Brain microvascular endothelial cell (primary cell): ENCODE measurements at regions not wholly inside any gene's neighbourhood (a gene's known extent, or its start where the extent isn't known, plus 50 kb on each side); places are given as distances from the start of the nearest gene placed in this dataset.

Source experiments
- DNase-seq: peaks from one replicate; pipeline ENCODE4 v3.0.0-alpha.2; 2020
- H3K27ac ChIP-seq: fragments of 250-450 bp; sonication (Bioruptor Pico); 2 replicates; pipeline ENCODE4 v1.5.1; 2020; ENCODE audit warnings: mild to moderate bottlenecking, moderate library complexity
- H3K27me3 ChIP-seq: fragments of 250-450 bp; sonication (Bioruptor Pico); replicated peaks from 2 replicates; pipeline ENCODE4 v1.5.1; 2020; ENCODE audit warnings: mild to moderate bottlenecking
- H3K36me3 ChIP-seq: fragments of 250-450 bp; sonication (Bioruptor Pico); replicated peaks from 2 replicates; pipeline ENCODE4 v1.5.1; 2020; ENCODE audit warnings: mild to moderate bottlenecking
- H3K4me3 ChIP-seq: 2 replicates; pipeline ENCODE4 v1.5.1; 2011; ENCODE audit warnings: low read depth, mild to moderate bottlenecking, control low read depth, low read length, moderate library complexity
- in situ Hi-C: cut with HindIII; loops from 2 replicates; pipeline ENCODE4 v1.10.0; 2017; ENCODE audit warnings: low sequenced_read_pairs, low pct_ligation_motif_present
- TF ChIP-seq, protein P1 (sequence below): IDR thresholded peaks from 2 replicates; pipeline ENCODE4 v1.5.1; 2011; ENCODE audit warnings: low read depth, mild to moderate bottlenecking, moderate library complexity, low read length, control low read depth, inconsistent platforms; ENCODE audit errors: missing control alignments

DNA sequence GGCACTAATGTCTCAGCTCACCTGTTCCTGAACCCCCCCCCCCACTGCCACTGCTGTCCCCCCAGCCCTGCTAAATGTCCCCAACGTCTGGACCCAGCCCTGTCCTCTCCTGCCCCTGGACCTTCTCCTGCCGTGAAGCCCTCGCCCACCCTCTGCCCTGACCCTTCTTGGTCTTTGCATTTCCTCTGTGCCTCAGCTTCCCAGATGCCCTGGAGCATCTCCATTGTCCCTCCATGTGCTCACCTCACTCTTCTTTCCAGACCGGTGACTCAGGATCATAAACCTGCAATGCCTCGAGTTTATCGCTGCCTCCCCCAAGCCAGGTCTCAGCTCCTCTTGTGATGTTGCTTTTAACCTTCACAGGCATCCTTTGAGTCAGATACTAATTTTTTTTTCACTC, 416.4 kb downstream of the BRD1 start:
- in situ Hi-C loops = no loop called here

DNA sequence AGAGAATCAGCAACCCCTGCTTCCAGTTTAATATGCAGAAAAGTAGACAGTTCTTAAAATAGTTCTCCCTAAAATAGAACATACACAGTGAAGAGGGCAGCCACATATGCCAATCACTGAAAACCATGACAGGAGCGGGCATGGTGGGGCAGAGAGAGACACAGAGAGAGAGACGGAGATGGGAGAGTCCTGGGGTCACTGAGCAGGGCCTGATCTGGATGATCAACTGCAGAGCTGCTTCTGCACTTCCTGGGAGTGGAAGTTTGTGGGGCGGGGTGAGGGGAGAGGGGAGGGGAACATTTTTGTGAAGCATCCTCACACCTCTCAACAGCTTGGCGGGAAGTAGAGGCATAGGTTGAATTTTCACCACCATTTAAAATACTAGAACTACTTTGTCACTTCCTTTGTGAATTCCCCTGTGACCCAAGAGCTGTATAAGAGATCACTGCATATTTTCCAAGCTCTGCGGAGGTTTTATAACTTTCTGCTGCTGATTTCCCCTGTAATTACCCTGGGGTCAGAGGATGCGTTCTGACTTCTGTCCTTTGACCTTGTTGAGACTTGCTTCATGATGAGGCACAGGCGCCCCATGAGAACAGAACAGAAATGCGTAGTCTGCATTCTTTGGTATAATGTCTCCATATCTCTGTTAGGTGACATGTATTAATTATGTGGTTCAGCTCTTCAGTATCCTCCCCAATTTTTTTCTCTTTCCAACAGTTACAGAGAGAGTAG, 419.4 kb downstream of the BRD1 start:
- H3K36me3 ChIP-seq = no peaks in the 10 kb centered on the region
- in situ Hi-C loops = no loop called here
- TF ChIP-seq, protein P1, sequence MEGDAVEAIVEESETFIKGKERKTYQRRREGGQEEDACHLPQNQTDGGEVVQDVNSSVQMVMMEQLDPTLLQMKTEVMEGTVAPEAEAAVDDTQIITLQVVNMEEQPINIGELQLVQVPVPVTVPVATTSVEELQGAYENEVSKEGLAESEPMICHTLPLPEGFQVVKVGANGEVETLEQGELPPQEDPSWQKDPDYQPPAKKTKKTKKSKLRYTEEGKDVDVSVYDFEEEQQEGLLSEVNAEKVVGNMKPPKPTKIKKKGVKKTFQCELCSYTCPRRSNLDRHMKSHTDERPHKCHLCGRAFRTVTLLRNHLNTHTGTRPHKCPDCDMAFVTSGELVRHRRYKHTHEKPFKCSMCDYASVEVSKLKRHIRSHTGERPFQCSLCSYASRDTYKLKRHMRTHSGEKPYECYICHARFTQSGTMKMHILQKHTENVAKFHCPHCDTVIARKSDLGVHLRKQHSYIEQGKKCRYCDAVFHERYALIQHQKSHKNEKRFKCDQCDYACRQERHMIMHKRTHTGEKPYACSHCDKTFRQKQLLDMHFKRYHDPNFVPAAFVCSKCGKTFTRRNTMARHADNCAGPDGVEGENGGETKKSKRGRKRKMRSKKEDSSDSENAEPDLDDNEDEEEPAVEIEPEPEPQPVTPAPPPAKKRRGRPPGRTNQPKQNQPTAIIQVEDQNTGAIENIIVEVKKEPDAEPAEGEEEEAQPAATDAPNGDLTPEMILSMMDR = no peak
- no peaks in the 10 kb centered on the region for H3K27me3 ChIP-seq
- H3K4me3 ChIP-seq = no peak overlapping the region
- DNase-seq = no peak
- no peak overlapping the region for H3K27ac ChIP-seq

More for the DNA sequence above, 416.4 kb downstream of the BRD1 start:
- DNase-seq = no peak
- no peaks in the 10 kb centered on the region for H3K36me3 ChIP-seq
- TF ChIP-seq, protein P1 = no peak
- no peak overlapping the region for H3K27ac ChIP-seq
- H3K27me3 ChIP-seq = no peaks in the 10 kb centered on the region
- no peak overlapping the region for H3K4me3 ChIP-seq

DNA sequence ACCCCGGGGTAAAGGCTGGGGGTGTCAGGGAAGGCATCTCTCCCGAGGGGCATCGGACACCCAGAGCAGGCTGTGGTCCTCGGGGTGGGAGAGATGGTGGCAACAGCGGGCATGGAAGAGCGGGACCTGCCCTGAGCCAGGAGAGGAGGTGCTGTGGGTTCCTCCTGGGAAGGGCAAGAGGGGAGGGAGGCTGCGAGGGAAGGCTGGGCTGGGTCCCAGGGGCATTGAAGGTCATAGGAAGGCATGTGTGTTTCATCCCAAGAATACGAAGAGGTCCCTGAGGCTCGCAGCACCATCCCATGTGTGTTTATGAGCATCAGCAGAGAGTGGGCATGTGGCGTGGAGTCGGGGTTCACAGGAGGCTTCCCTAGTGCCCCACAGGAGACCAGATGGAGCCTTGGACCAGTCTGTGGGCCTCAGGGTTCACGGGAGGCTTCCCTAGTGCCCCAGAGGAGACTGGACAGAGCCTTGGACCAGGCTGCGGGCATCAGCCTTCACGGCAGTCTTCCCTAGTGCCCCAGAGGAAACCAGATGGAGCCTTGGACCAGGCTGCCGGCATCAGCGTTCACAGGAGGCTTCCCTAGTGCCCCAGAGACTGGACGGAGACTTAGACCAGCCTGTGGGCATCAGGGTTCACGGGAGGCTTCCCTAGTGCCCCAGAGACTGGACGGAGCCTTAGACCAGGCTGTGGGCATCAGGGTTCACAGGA, 420.6 kb downstream of the BRD1 start:
- no peak overlapping the region for H3K4me3 ChIP-seq
- no peak overlapping the region for H3K27ac ChIP-seq
- in situ Hi-C loops = no loop called here
- TF ChIP-seq, protein P1 = no peak
- H3K36me3 ChIP-seq = no peaks in the 10 kb centered on the region
- no peak for DNase-seq
- H3K27me3 ChIP-seq = no peaks in the 10 kb centered on the region

DNA sequence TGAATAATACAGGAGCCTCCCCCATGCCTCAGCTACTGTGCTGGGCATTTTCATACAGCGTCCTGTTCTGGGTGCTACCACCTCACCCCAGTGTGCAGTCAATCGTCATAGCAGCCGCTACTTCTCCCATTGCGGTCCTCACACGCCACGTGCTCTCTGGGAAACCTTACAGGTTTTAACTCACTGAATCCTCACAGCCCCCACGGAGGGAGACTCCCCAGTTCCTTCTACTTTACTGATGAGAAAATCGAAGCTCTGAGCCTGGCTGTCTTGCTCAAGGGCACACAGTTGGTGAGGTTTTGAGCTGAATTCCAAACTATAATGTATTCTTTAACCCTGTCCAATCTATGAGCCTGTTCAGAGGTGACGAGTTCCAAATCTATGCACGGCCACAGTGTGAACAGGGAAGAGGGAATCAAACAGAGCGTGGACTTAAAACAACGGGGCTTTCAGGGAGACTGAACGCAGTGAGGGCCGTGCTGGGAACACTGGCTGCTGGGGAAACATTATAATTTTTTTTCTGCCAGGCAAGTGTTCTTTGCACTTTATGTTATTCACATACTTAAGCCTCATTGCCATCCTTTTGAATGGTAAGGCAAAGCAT, 421.5 kb downstream of the BRD1 start:
- TF ChIP-seq, protein P1 = no peak
- DNase-seq = no peak
- in situ Hi-C loops = no loop called here
- H3K36me3 ChIP-seq = no peaks in the 10 kb centered on the region
- H3K27ac ChIP-seq = no peak overlapping the region
- H3K4me3 ChIP-seq = no peak overlapping the region
- H3K27me3 ChIP-seq = no peaks in the 10 kb centered on the region

DNA sequence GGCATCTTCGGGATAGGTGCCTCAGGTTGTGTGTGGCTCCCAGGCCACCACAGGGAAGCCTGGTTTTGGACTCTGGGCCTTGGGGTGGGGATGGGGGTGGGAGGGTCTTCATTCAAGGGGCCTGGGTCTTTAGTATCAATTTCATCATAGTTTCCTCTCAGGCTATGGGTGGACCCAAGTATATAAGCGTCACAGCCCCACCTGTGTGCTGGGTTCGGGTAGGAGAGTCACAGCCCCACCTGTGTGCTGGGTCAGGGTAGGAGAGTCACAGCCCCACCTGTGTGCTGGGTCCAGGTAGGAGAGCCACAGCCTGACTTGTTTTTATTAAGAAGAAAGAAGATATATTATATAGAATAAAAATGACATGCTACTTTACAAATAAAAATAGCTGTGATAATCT, 422.1 kb downstream of the BRD1 start:
- H3K27me3 ChIP-seq = no peaks in the 10 kb centered on the region
- TF ChIP-seq, protein P1 = no peak
- no peak for DNase-seq
- in situ Hi-C loops = no loop called here
- H3K4me3 ChIP-seq = no peak overlapping the region
- no peaks in the 10 kb centered on the region for H3K36me3 ChIP-seq
- H3K27ac ChIP-seq = no peak overlapping the region
